T-helper 1 cell (primary cell): ENCODE measurements at regions not wholly inside any gene's neighbourhood (a gene's known extent, or its start where the extent isn't known, plus 50 kb on each side); places are given as distances from the start of the nearest gene placed in this dataset.
"Not testable (repeated sequence)": the region's sequence is repeated elsewhere in the genome, so short reads cannot be mapped to it uniquely, and the experiment has no call there.

Experiments used
- DNase-seq, 5 donors: peaks; one replicate each; pipeline ENCODE4 v3.0.0-alpha.2; 2012 to 2020

GRCh38 chr4:151876381-151876988 lies 115.7 kb upstream of the GATB start:
- DNase-seq, result no peak

- DNase-seq, result no peak
Measured at GRCh38 chr4:151874328-151874727, 113.5 kb upstream of the GATB start.

- DNase-seq, result no peak
Measured at GRCh38 chr4:151866592-151866918, 105.7 kb upstream of the GATB start.

GRCh38 chr4:151865744-151866591 lies 105.2 kb upstream of the GATB start:
- no peak for DNase-seq

GRCh38 chr4:151865312-151865711 lies 104.5 kb upstream of the GATB start:
- no peak for DNase-seq

- DNase-seq, result no peak
Measured at GRCh38 chr4:151864068-151864467, 103.3 kb upstream of the GATB start.

GRCh38 chr4:151862766-151863165 lies 102.0 kb upstream of the GATB start:
- no peak for DNase-seq

GRCh38 chr4:151860561-151861093 lies 99.8 kb upstream of the GATB start:
- no peak for DNase-seq

GRCh38 chr4:151859641-151860040 lies 98.8 kb upstream of the GATB start:
- no peak for DNase-seq

- DNase-seq, result no peak
Measured at GRCh38 chr4:151858356-151858755, 97.5 kb upstream of the GATB start.

- DNase-seq, result no peak
Measured at GRCh38 chr4:151857368-151857767, 96.6 kb upstream of the GATB start.

GRCh38 chr4:151855747-151856146 lies 94.9 kb upstream of the GATB start:
- no peak for DNase-seq

GRCh38 chr4:151854731-151855130 lies 93.9 kb upstream of the GATB start:
- no peak for DNase-seq

- DNase-seq, result no peak
Measured at GRCh38 chr4:151853034-151853433, 92.2 kb upstream of the GATB start.

GRCh38 chr4:151852202-151852601 lies 91.4 kb upstream of the GATB start:
- DNase-seq, result no peak

GRCh38 chr4:151851354-151851753 lies 90.5 kb upstream of the GATB start:
- DNase-seq, result no peak

GRCh38 chr4:151850791-151851213 lies 90.0 kb upstream of the GATB start:
- DNase-seq, result no peak

- DNase-seq, result not testable (repeated sequence)
Measured at GRCh38 chr4:151845551-151845950, 84.7 kb upstream of the GATB start.

- no peak for DNase-seq
Measured at GRCh38 chr4:151842430-151843079, 81.7 kb upstream of the GATB start.

GRCh38 chr4:151841107-151841506 lies 80.3 kb upstream of the GATB start:
- DNase-seq, result no peak

- DNase-seq, result no peak
Measured at GRCh38 chr4:151835467-151835866, 74.7 kb upstream of the GATB start.

- peak in 1 of 5 donors; percentile 7 for DNase-seq
Measured at GRCh38 chr4:151833174-151833573, 72.4 kb upstream of the GATB start.

- no peak for DNase-seq
Measured at GRCh38 chr4:151831526-151831925, 70.7 kb upstream of the GATB start.

- DNase-seq, result no peak
Measured at GRCh38 chr4:151830168-151830567, 69.4 kb upstream of the GATB start.
